Naive B cell (primary cell): ENCODE measurements at regions not wholly inside any gene's neighbourhood (a gene's known extent, or its start where the extent isn't known, plus 50 kb on each side); places are given as distances from the start of the nearest gene placed in this dataset.
A peak's percentile ranks its signal among the peaks of the same experiment; 100 is the strongest.

Source experiments
- ATAC-seq, 2 donors: fragments of 150-1000 bp; cut with Tn5 transposase; 2 replicates each; pipeline ENCODE4 v1.10.0; 2021; ENCODE audit warnings: low read depth in 2 of 2, mild to moderate bottlenecking in 2 of 2, moderate library complexity in 2 of 2
- DNase-seq: peaks from one replicate; pipeline ENCODE4 v3.0.0; 2022
- H3K27ac Mint-ChIP-seq, 6 donors: one replicate each; pipeline ENCODE4 v1.8.0; 2020 to 2022; ENCODE audit warnings: mild to moderate bottlenecking in 6 of 6, mixed read lengths in 6 of 6, moderate library complexity in 5 of 6, inconsistent platforms in 2 of 6
- H3K27me3 Mint-ChIP-seq, 3 donors: one replicate each; pipeline ENCODE4 v1.8.0; 2021 to 2022; ENCODE audit warnings: mixed read lengths in 3 of 3, mild to moderate bottlenecking in 1 of 3
- H3K36me3 Mint-ChIP-seq, 2 donors: one replicate each; pipeline ENCODE4 v1.8.0; 2020 to 2022; ENCODE audit warnings: mixed read lengths in 2 of 2, inconsistent platforms in 1 of 2, mild to moderate bottlenecking in 1 of 2
- H3K4me1 Mint-ChIP-seq, 3 donors: one replicate each; pipeline ENCODE4 v1.8.0; 2020 to 2022; ENCODE audit warnings: mixed read lengths in 3 of 3, inconsistent platforms in 1 of 3, mild to moderate bottlenecking in 1 of 3, moderate library complexity in 1 of 3
- H3K4me3 Mint-ChIP-seq, 8 donors: one replicate each; pipeline ENCODE4 v1.8.0; 2020 to 2022; ENCODE audit warnings: mild to moderate bottlenecking in 8 of 8, mixed read lengths in 8 of 8, moderate library complexity in 8 of 8, inconsistent platforms in 2 of 8
- H3K9me3 Mint-ChIP-seq, 7 donors: one replicate each; pipeline ENCODE4 v1.8.0; 2020 to 2022; ENCODE audit warnings: mixed read lengths in 7 of 7, mild to moderate bottlenecking in 5 of 7, inconsistent platforms in 2 of 7, moderate library complexity in 1 of 7

DNA sequence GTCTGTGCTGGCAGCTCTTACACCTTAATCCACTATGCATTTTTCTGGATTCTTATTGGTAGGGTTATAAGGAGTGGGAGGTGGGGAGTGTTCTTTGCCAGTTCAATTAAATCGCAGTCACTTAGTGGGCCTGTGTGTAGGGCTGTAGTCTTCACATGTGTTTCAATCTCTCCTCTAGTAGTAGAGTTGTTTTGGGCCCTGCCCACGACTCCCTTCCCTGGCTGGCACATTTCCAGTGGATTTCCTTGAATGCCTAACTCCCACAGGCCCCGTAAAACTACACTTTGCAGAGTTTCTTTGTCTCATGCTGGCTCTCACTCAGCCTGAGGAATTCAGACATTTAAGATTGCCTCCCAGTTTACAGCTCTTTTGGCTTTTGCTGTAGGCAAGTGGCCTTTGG, 414.0 kb upstream of the OPRM1 start:
- Mint-ChIP-seq H3K4me1 (no peaks in the 10 kb centered on the region), H3K27ac (peak overlapping the region in 1 of 6 donors; percentile 29), H3K27me3 (no peaks in the 10 kb centered on the region), H3K36me3 (no peaks in the 10 kb centered on the region), H3K9me3 (peaks cover 0 to 7% (median 0%) of the 10 kb centered on the region in 7 donors), H3K4me3 (no peak overlapping the region)
- DNase-seq (no peak), ATAC-seq (no peak)

DNA sequence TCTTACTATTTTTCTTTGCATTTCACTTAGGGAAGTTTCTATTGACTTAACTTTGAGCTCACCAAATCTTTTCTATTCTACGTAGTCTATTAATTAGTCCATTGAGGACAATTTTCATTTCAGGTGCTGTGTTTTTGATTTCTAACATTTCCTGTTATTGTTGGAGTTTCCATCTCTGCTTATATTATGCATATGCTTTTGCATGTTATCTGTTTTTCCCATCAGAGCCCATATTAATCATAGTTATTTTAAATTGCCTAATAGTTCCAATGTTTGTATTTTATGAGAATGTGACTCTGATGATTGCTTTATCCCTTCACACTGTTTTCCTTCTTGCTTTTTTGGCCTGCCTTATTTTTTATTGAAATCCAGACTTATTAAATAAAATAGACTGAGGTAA, 414.5 kb upstream of the OPRM1 start:
- no peaks in the 10 kb centered on the region for H3K4me1 Mint-ChIP-seq
- peaks cover 0 to 6% (median 0%) of the 10 kb centered on the region in 7 donors for H3K9me3 Mint-ChIP-seq
- H3K4me3 Mint-ChIP-seq = no peak overlapping the region
- ATAC-seq (no peak), DNase-seq (no peak)
- no peaks in the 10 kb centered on the region for H3K27me3 Mint-ChIP-seq
- H3K27ac Mint-ChIP-seq = no peak overlapping the region
- no peaks in the 10 kb centered on the region for H3K36me3 Mint-ChIP-seq

DNA sequence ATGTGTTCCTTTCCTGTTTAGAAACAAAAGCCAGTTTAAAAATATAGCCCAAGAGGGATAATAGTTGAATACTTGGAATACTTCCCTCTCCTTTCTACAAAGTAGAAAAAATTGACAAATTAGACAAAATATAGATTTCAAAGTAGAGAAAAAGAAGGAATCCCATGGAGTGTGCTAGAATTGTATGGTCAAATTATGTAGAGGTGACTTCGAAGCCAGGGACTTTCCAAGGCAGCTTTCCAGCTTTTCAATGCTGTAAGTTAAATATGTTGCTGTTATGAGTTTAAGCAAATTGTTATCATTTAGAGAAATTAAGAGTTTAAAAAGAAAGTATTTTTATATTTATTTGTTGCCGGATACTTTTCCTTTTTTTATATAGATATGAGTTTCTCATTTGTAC, 415.5 kb upstream of the OPRM1 start:
- H3K4me3 Mint-ChIP-seq = no peak overlapping the region
- no peak for DNase-seq
- no peaks in the 10 kb centered on the region for H3K4me1 Mint-ChIP-seq
- H3K9me3 Mint-ChIP-seq = peaks cover 0 to 4% (median 0%) of the 10 kb centered on the region in 7 donors
- H3K36me3 Mint-ChIP-seq = no peaks in the 10 kb centered on the region
- no peak overlapping the region for H3K27ac Mint-ChIP-seq
- no peak for ATAC-seq
- no peaks in the 10 kb centered on the region for H3K27me3 Mint-ChIP-seq

DNA sequence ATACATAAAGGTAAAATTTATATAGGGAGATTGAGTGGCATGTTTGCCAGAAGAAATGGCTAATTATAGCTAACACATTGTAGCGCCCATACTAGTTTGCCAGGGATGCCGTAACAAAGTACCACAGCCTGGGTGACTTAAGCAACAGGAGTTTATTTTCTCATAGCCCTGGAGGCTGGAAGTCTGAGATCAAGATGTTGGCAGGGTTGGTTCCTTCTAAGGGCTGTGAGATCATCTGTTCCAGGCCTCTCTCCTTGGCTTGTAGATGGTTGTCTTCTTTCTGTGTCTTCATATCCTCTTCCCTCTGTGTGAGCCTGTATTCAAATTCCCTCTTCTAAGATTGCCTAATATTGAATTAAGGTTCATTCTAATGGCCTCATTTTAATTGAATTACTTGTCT, 417.5 kb upstream of the OPRM1 start:
- no peak overlapping the region for H3K27ac Mint-ChIP-seq
- no peak overlapping the region for H3K4me3 Mint-ChIP-seq
- H3K9me3 Mint-ChIP-seq = peaks cover 0 to 3% (median 0%) of the 10 kb centered on the region in 7 donors
- DNase-seq (no peak), ATAC-seq (no peak)
- no peaks in the 10 kb centered on the region for H3K4me1 Mint-ChIP-seq
- no peaks in the 10 kb centered on the region for H3K27me3 Mint-ChIP-seq
- H3K36me3 Mint-ChIP-seq = no peaks in the 10 kb centered on the region

DNA sequence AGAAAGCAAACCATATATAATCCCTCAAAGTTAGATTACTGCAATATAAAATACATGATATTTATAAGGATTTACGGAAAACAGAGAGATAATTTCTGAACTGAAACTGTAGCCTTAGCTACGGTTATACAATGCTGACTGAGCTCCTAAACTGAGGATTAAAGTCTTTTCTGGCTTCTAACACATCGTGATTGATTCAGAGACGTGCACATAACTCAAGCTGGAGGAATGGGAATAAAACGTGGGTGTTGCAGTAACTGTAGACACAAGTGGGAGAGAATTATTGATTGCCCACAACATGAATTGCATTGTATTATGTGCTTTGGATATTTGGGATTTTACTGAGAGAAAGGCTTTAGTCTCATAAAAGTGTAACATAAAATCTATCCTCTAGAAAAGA, 418.0 kb upstream of the OPRM1 start:
- ATAC-seq = no peak
- Mint-ChIP-seq H3K4me1 (no peaks in the 10 kb centered on the region), H3K9me3 (peaks cover 0 to 3% (median 0%) of the 10 kb centered on the region in 7 donors), H3K27ac (no peak overlapping the region), H3K27me3 (no peaks in the 10 kb centered on the region), H3K36me3 (no peaks in the 10 kb centered on the region), H3K4me3 (no peak overlapping the region)
- no peak for DNase-seq

DNA sequence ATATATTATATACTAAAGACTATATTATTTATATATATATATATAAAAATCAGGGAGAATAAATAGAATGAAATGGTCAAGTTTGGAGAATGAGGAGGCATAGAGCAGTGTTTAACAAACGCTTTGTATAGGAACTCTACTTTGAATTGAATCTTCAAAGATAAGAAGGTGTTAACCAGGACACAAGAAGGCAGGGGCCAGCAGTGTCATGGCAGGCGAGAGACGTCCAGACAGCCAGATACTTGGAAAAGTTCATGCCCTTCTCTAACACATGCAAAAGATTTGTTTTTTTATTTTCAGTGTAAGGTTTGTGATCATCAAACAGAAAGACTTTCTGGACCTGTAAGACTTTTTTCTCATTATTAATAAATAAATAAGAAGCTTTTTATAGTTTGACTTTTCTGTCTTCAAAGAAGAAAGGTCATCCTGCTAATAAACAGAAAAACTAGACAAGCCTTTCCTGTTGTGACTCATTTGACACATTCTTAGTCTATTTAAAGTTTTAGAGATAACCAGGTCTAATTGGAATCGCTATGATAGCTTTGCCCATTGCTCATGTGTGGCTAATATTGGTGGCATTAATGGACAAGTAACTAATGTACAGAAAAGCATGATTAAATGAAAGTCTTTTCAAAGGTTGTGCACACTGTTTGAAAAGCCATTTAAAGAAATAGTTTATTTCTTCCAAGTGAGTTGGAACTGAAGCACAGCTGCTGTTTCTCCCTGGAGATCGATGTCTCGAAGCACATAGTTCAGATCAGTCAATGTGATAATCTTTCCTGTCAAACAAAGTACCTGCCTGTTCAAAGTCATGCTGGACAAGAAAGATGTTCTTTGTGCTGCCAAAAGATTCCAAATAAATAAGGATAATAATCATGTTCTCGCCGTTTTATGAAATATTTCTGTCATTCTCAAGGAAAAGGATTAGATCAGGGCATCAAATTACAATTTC, 420.4 kb upstream of the OPRM1 start:
- DNase-seq (no peak), ATAC-seq (no peak)
- peak overlapping the region in 1 of 6 donors; percentile 77 for H3K27ac Mint-ChIP-seq
- H3K36me3 Mint-ChIP-seq = no peaks in the 10 kb centered on the region
- H3K9me3 Mint-ChIP-seq = no peaks in the 10 kb centered on the region
- no peaks in the 10 kb centered on the region for H3K27me3 Mint-ChIP-seq
- H3K4me1 Mint-ChIP-seq = no peaks in the 10 kb centered on the region
- no peak overlapping the region for H3K4me3 Mint-ChIP-seq

DNA sequence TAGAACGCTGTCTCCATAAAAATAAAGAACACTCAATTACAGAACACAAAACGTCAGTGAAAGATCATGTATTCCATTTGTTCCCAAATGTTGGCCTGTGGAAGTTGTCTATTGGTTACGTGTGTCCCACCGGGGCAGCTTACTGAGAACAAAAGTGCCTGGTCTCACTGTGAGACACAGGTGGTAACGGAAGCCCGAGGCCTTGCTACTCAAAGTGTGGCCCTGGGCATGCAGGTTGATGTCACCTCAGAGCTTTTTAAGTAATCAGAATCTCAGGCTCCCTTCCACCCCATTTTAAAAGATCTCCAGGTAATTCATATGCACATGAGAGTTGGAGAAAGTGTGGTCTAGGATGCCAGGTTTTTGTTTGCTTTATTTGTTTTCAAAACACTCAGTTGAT, 422.5 kb upstream of the OPRM1 start:
- Mint-ChIP-seq H3K4me3 (no peak overlapping the region), H3K27ac (no peak overlapping the region), H3K9me3 (no peaks in the 10 kb centered on the region), H3K36me3 (no peaks in the 10 kb centered on the region), H3K27me3 (no peaks in the 10 kb centered on the region), H3K4me1 (no peaks in the 10 kb centered on the region)
- DNase-seq = no peak
- no peak for ATAC-seq

- Mint-ChIP-seq H3K4me1 (no peaks in the 10 kb centered on the region), H3K9me3 (no peaks in the 10 kb centered on the region), H3K4me3 (no peak overlapping the region), H3K27me3 (no peaks in the 10 kb centered on the region), H3K27ac (no peak overlapping the region), H3K36me3 (no peaks in the 10 kb centered on the region)
- ATAC-seq (no peak), DNase-seq (no peak)
Observed at GRCh38 chr6:153613719-153614455, 425.2 kb upstream of the OPRM1 start.

GRCh38 chr6:153602401-153602800, 436.6 kb upstream of the OPRM1 start:
- ATAC-seq (no peak), DNase-seq (no peak)
- H3K4me1 Mint-ChIP-seq = no peaks in the 10 kb centered on the region
- H3K9me3 Mint-ChIP-seq = peaks cover 0 to 1% (median 0%) of the 10 kb centered on the region in 7 donors
- H3K27ac Mint-ChIP-seq = no peak overlapping the region
- no peaks in the 10 kb centered on the region for H3K36me3 Mint-ChIP-seq
- no peaks in the 10 kb centered on the region for H3K27me3 Mint-ChIP-seq
- H3K4me3 Mint-ChIP-seq = no peak overlapping the region

- Mint-ChIP-seq H3K4me1 (no peaks in the 10 kb centered on the region), H3K27ac (no peak overlapping the region), H3K9me3 (peaks cover 0 to 4% (median 0%) of the 10 kb centered on the region in 7 donors), H3K4me3 (no peak overlapping the region), H3K36me3 (no peaks in the 10 kb centered on the region), H3K27me3 (no peaks in the 10 kb centered on the region)
- DNase-seq = no peak
- ATAC-seq = no peak
Observed at GRCh38 chr6:153599901-153600300, 439.1 kb upstream of the OPRM1 start.

DNA sequence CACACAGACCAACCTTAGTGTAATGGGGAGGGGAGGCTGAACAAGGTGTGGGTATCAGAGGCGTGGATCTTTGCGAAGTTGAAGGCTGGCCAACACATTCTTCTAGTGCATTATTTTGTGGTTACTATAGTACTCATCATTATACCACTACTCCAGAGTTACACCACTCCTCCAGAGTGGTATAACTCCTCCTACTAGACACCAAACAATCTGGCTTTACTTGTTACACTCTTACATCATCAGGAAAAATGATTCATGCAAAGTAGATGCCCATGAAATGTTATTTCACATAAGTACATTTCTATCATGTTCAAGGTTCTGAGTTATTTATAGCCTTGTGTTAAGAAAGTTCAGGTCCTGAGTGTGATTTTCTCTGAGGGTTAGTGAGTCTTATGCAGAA, 443.1 kb upstream of the OPRM1 start:
- DNase-seq = no peak
- no peak for ATAC-seq
- H3K36me3 Mint-ChIP-seq = no peaks in the 10 kb centered on the region
- no peaks in the 10 kb centered on the region for H3K27me3 Mint-ChIP-seq
- H3K27ac Mint-ChIP-seq = no peak overlapping the region
- no peak overlapping the region for H3K4me3 Mint-ChIP-seq
- peaks cover 0 to 13% (median 2%) of the 10 kb centered on the region in 7 donors for H3K9me3 Mint-ChIP-seq
- no peaks in the 10 kb centered on the region for H3K4me1 Mint-ChIP-seq

- DNase-seq (no peak), ATAC-seq (no peak)
- H3K36me3 Mint-ChIP-seq = no peaks in the 10 kb centered on the region
- peaks cover 0 to 13% (median 2%) of the 10 kb centered on the region in 7 donors for H3K9me3 Mint-ChIP-seq
- no peaks in the 10 kb centered on the region for H3K27me3 Mint-ChIP-seq
- H3K27ac Mint-ChIP-seq = no peak overlapping the region
- no peak overlapping the region for H3K4me3 Mint-ChIP-seq
- no peaks in the 10 kb centered on the region for H3K4me1 Mint-ChIP-seq
Observed at GRCh38 chr6:153594871-153595270, 444.2 kb upstream of the OPRM1 start.

DNA sequence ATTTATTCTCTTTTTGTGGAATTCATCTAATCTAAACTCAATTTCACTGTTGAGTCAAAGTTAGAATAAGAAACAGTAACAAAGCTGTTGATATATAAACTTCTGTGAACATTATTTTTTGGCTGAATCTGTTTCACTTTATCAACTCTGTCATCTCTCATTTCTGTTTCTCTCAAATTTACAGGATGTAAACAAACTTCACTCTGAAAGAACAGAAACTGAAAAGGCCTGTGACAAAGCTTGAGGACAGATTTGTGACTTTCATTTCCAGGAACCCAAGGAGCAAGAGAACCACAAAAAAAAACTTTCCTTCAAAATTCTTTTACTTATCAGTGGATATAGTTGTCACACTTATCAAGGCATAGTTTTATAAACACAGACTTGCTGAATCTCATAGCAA, 447.9 kb upstream of the OPRM1 start:
- ATAC-seq = no peak
- no peak for DNase-seq
- no peak overlapping the region for H3K27ac Mint-ChIP-seq
- H3K4me1 Mint-ChIP-seq = no peaks in the 10 kb centered on the region
- H3K27me3 Mint-ChIP-seq = no peaks in the 10 kb centered on the region
- no peak overlapping the region for H3K4me3 Mint-ChIP-seq
- H3K36me3 Mint-ChIP-seq = no peaks in the 10 kb centered on the region
- peaks cover 0 to 17% (median 2%) of the 10 kb centered on the region in 7 donors for H3K9me3 Mint-ChIP-seq

DNA sequence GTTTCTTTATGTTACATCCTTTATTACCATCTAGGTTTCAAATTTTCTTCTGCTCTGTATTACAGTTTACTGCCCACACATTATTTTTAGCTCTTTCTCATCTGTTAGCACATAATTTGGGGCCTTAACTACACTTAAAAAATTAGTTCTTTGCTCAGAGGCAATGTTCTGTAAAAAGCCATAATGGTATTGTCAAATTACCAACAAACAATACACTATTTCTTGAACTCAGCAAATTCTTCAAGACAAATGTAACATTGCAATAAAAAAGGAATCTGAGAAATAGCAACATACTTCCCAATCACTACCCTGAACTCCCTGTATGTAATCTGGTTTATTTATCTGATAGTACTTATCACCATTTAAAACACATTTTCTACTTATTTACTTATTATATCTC, 448.6 kb upstream of the OPRM1 start:
- H3K27me3 Mint-ChIP-seq = no peaks in the 10 kb centered on the region
- no peak overlapping the region for H3K27ac Mint-ChIP-seq
- H3K4me1 Mint-ChIP-seq = no peaks in the 10 kb centered on the region
- ATAC-seq (no peak), DNase-seq (no peak)
- H3K4me3 Mint-ChIP-seq = no peak overlapping the region
- peaks cover 0 to 17% (median 2%) of the 10 kb centered on the region in 7 donors for H3K9me3 Mint-ChIP-seq
- H3K36me3 Mint-ChIP-seq = no peaks in the 10 kb centered on the region
